ENCODE measurements at regions not wholly inside any gene's neighbourhood (a gene's known extent, or its start where the extent isn't known, plus 50 kb on each side); places are given as distances from the start of the nearest gene placed in this dataset.

GRCh38 chr13:50589139-50589538, 254.4 kb downstream of the DLEU7 start:
- no peak overlapping the region for H3K27ac ChIP-seq
- TF ChIP-seq, protein P1, sequence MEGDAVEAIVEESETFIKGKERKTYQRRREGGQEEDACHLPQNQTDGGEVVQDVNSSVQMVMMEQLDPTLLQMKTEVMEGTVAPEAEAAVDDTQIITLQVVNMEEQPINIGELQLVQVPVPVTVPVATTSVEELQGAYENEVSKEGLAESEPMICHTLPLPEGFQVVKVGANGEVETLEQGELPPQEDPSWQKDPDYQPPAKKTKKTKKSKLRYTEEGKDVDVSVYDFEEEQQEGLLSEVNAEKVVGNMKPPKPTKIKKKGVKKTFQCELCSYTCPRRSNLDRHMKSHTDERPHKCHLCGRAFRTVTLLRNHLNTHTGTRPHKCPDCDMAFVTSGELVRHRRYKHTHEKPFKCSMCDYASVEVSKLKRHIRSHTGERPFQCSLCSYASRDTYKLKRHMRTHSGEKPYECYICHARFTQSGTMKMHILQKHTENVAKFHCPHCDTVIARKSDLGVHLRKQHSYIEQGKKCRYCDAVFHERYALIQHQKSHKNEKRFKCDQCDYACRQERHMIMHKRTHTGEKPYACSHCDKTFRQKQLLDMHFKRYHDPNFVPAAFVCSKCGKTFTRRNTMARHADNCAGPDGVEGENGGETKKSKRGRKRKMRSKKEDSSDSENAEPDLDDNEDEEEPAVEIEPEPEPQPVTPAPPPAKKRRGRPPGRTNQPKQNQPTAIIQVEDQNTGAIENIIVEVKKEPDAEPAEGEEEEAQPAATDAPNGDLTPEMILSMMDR (IDR thresholded peaks at IDR 0.05) = no peak
- no peak for TF ChIP-seq POLR2A (IDR thresholded peaks at IDR 0.05)
- no peak for ATAC-seq
- no peaks in the 10 kb centered on the region for H3K4me1 ChIP-seq
- no peaks in the 10 kb centered on the region for H3K27me3 ChIP-seq
- no peak overlapping the region for H3K4me3 ChIP-seq
- intact Hi-C loops (cut with DNase I) = no loop called here
- H3K9me3 ChIP-seq = no peaks in the 10 kb centered on the region
- H3K36me3 ChIP-seq (replicated peaks in 1 of 2; ENCODE audit: insufficient read depth in 1 of 2, low read depth in 2 of 2) = no peaks in the 10 kb centered on the region
- no peak for DNase-seq

DNA sequence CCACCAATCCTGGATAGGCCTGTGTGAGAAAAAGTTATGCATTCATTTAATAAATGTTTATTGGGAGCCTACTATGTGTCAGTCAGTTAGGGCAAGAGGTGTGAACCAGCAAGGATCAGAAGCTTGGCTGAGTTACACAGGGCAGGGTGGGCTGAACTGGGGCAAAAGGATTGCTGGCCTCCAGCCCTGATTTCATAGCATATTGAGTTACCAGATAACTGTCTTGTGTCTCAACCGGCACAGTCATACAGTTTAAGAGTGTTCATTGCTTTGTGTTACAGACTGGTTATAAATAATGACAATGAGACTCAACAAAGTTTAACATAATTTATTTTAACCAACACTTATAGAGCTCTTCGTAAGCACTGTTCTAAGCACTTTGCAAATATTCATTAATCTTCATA, 253.8 kb downstream of the DLEU7 start:
- Histone ChIP-seq H3K36me3 (replicated peaks in 1 of 2; ENCODE audit: insufficient read depth in 1 of 2, low read depth in 2 of 2) (no peaks in the 10 kb centered on the region), H3K4me1 (no peaks in the 10 kb centered on the region), H3K27ac (no peak overlapping the region), H3K27me3 (no peaks in the 10 kb centered on the region), H3K4me3 (no peak overlapping the region), H3K9me3 (no peaks in the 10 kb centered on the region)
- intact Hi-C loops (cut with DNase I) = no loop called here
- ATAC-seq (no peak), DNase-seq (no peak)
- TF ChIP-seq, protein P1 (IDR thresholded peaks at IDR 0.05) = no peak
- no peak for TF ChIP-seq POLR2A (IDR thresholded peaks at IDR 0.05)
- 35 to 40% methylated on average over 2 of the region's 2 CpGs for WGBS, 2 donors

- H3K9me3 ChIP-seq = no peaks in the 10 kb centered on the region
- intact Hi-C loops (cut with DNase I) = no loop called here
- H3K27me3 ChIP-seq = no peaks in the 10 kb centered on the region
- DNase-seq (no peak), ATAC-seq (no peak)
- no peaks in the 10 kb centered on the region for H3K4me1 ChIP-seq
- no peaks in the 10 kb centered on the region for H3K36me3 ChIP-seq (replicated peaks in 1 of 2; ENCODE audit: insufficient read depth in 1 of 2, low read depth in 2 of 2)
- WGBS, 2 donors = 43 to 55% methylated on average over 2 of the region's 2 CpGs
- TF ChIP-seq POLR2A (IDR thresholded peaks at IDR 0.05) = no peak
- TF ChIP-seq, protein P1 (IDR thresholded peaks at IDR 0.05) = no peak
- no peak overlapping the region for H3K4me3 ChIP-seq
- H3K27ac ChIP-seq = no peak overlapping the region
These were observed 250.9 kb downstream of the DLEU7 start for GRCh38 chr13:50592412-50593155.

GRCh38 chr13:50593207-50593606, 250.3 kb downstream of the DLEU7 start:
- DNase-seq (no peak), ATAC-seq (no peak)
- H3K4me3 ChIP-seq = no peak overlapping the region
- H3K4me1 ChIP-seq = peaks cover under 1% of the 10 kb centered on the region
- intact Hi-C loops (cut with DNase I) = no loop called here
- TF ChIP-seq, protein P1 (IDR thresholded peaks at IDR 0.05) = no peak
- TF ChIP-seq POLR2A (IDR thresholded peaks at IDR 0.05) = no peak
- H3K9me3 ChIP-seq = no peaks in the 10 kb centered on the region
- H3K36me3 ChIP-seq (replicated peaks in 1 of 2; ENCODE audit: insufficient read depth in 1 of 2, low read depth in 2 of 2) = no peaks in the 10 kb centered on the region
- 63 to 68% methylated on average over 1 of the region's 1 CpG for WGBS, 2 donors
- no peak overlapping the region for H3K27ac ChIP-seq
- H3K27me3 ChIP-seq = no peaks in the 10 kb centered on the region

Data from body of pancreas (tissue), 4 donors.